ENCODE measurements at regions not wholly inside any gene's neighbourhood (a gene's known extent, or its start where the extent isn't known, plus 50 kb on each side); places are given as distances from the start of the nearest gene placed in this dataset.

- no peak for DNase-seq (ENCODE audit: extremely low read depth in 1 of 2, low read depth in 1 of 2)
Measured at GRCh38 chr10:78292250-78292981, 258.8 kb downstream of the RPS24 start.

- no peak for DNase-seq (ENCODE audit: extremely low read depth in 1 of 2, low read depth in 1 of 2)
Measured at GRCh38 chr10:78292982-78293865, 259.6 kb downstream of the RPS24 start.

- DNase-seq (ENCODE audit: extremely low read depth in 1 of 2, low read depth in 1 of 2): no peak
Measured at GRCh38 chr10:78295242-78295641, 261.6 kb downstream of the RPS24 start.

GRCh38 chr10:78296785-78297184 lies 263.1 kb downstream of the RPS24 start:
- no peak for DNase-seq (ENCODE audit: extremely low read depth in 1 of 2, low read depth in 1 of 2)

GRCh38 chr10:78297997-78298396 lies 264.3 kb downstream of the RPS24 start:
- no peak for DNase-seq (ENCODE audit: extremely low read depth in 1 of 2, low read depth in 1 of 2)

GRCh38 chr10:78298835-78299234 lies 265.2 kb downstream of the RPS24 start:
- DNase-seq (ENCODE audit: extremely low read depth in 1 of 2, low read depth in 1 of 2): no peak

- no peak for DNase-seq (ENCODE audit: extremely low read depth in 1 of 2, low read depth in 1 of 2)
Measured at GRCh38 chr10:78299851-78300468, 266.3 kb downstream of the RPS24 start.

- no peak for DNase-seq (ENCODE audit: extremely low read depth in 1 of 2, low read depth in 1 of 2)
Measured at GRCh38 chr10:78300526-78300925, 266.9 kb downstream of the RPS24 start.

- no peak for DNase-seq (ENCODE audit: extremely low read depth in 1 of 2, low read depth in 1 of 2)
Measured at GRCh38 chr10:78301481-78301880, 267.8 kb downstream of the RPS24 start.

GRCh38 chr10:78301891-78302738 lies 268.5 kb downstream of the RPS24 start:
- no peak for DNase-seq (ENCODE audit: extremely low read depth in 1 of 2, low read depth in 1 of 2)

GRCh38 chr10:78302739-78302988 lies 269.0 kb downstream of the RPS24 start:
- DNase-seq (ENCODE audit: extremely low read depth in 1 of 2, low read depth in 1 of 2): no peak

- peak; percentile 73 to 97 for DNase-seq (ENCODE audit: extremely low read depth in 1 of 2, low read depth in 1 of 2)
Measured at GRCh38 chr10:78302989-78303854, 269.6 kb downstream of the RPS24 start.

GRCh38 chr10:78304091-78305045 lies 270.7 kb downstream of the RPS24 start:
- DNase-seq (ENCODE audit: extremely low read depth in 1 of 2, low read depth in 1 of 2): no peak

- DNase-seq (ENCODE audit: extremely low read depth in 1 of 2, low read depth in 1 of 2): no peak
Measured at GRCh38 chr10:78305311-78305710, 271.6 kb downstream of the RPS24 start.

- DNase-seq (ENCODE audit: extremely low read depth in 1 of 2, low read depth in 1 of 2): no peak
Measured at GRCh38 chr10:78306358-78306757, 272.7 kb downstream of the RPS24 start.

GRCh38 chr10:78307576-78307975 lies 273.9 kb downstream of the RPS24 start:
- DNase-seq (ENCODE audit: extremely low read depth in 1 of 2, low read depth in 1 of 2): no peak

- no peak for DNase-seq (ENCODE audit: extremely low read depth in 1 of 2, low read depth in 1 of 2)
Measured at GRCh38 chr10:78309536-78310237, 276.0 kb downstream of the RPS24 start.

GRCh38 chr10:78310481-78311080 lies 276.9 kb downstream of the RPS24 start:
- no peak for DNase-seq (ENCODE audit: extremely low read depth in 1 of 2, low read depth in 1 of 2)
